Caco-2 (cell line): ENCODE measurements at regions not wholly inside any gene's neighbourhood (a gene's known extent, or its start where the extent isn't known, plus 50 kb on each side); places are given as distances from the start of the nearest gene placed in this dataset.

ENCODE experiments used
- BruUV-seq: library from RNA; stranded (reverse); fragments of 400-500 nt; replicated peaks from 2 replicates; lab custom pipeline; 2021; lab: Mats Ljungman, UMichigan
- CTCF ChIA-PET: fragments of 300-600 bp; sonication (Branson Sonifier 250); formaldehyde crosslinking; loops from one replicate; lab custom pipeline; 2022; ENCODE audit warnings: antibody characterized with exemption; lab: Charles Lee
- POLR2A ChIA-PET: fragments of 300-600 bp; sonication (Branson Sonifier 250); formaldehyde crosslinking; loops from one replicate; lab custom pipeline; 2022; ENCODE audit warnings: antibody characterized with exemption; lab: Charles Lee
- DNase-seq, 2 experiments: peaks; one replicate each; pipeline versions ENCODE4 v3.0.0 to v3.0.0-alpha.2; 2020 to 2022
- H3K27me3 ChIP-seq: replicated peaks from 2 replicates; pipeline ENCODE4 v1.6.0; 2011; ENCODE audit warnings: low read length; ENCODE audit not compliant: control insufficient read depth, insufficient read depth
- H3K36me3 ChIP-seq: 2 replicates; pipeline ENCODE4 v1.5.1; 2011; ENCODE audit warnings: low read length; ENCODE audit not compliant: control insufficient read depth, insufficient read depth
- H3K4me1 ChIP-seq: fragments of 250-450 bp; sonication (Bioruptor Pico); 2 replicates; pipeline ENCODE4 v1.5.1; 2020; ENCODE audit warnings: mild to moderate bottlenecking
- H3K4me3 ChIP-seq: 2 replicates; pipeline ENCODE4 v1.5.1; 2011; ENCODE audit warnings: low read depth, mild to moderate bottlenecking, control low read depth, low read length
- H3K9me3 ChIP-seq: fragments of 250-450 bp; sonication (Bioruptor Pico); 2 replicates; pipeline ENCODE4 v1.5.1; 2020; ENCODE audit warnings: mild to moderate bottlenecking, moderate library complexity
- H3K27ac Mint-ChIP-seq: one replicate; pipeline ENCODE4 v1.8.0; 2022; ENCODE audit warnings: mixed read lengths; ENCODE audit not compliant: unreplicated experiment
- H3K27me3 Mint-ChIP-seq: one replicate; pipeline ENCODE4 v1.8.0; 2022; ENCODE audit warnings: mixed read lengths; ENCODE audit not compliant: insufficient read depth, unreplicated experiment
- H3K36me3 Mint-ChIP-seq: one replicate; pipeline ENCODE4 v1.8.0; 2022; ENCODE audit warnings: mild to moderate bottlenecking, mixed read lengths; ENCODE audit not compliant: insufficient read depth, unreplicated experiment
- H3K4me1 Mint-ChIP-seq: one replicate; pipeline ENCODE4 v1.8.0; 2022; ENCODE audit warnings: low read depth, mixed read lengths; ENCODE audit not compliant: unreplicated experiment
- H3K4me3 Mint-ChIP-seq: one replicate; pipeline ENCODE4 v1.8.0; 2022; ENCODE audit warnings: mild to moderate bottlenecking, moderate library complexity, mixed read lengths; ENCODE audit not compliant: unreplicated experiment
- H3K9me3 Mint-ChIP-seq: one replicate; pipeline ENCODE4 v1.8.0; 2022; ENCODE audit warnings: mixed read lengths; ENCODE audit not compliant: unreplicated experiment
- intact Hi-C: fragments of 100-400 bp; cut with micrococcal nuclease; formaldehyde crosslinking; loops from one replicate; pipeline ENCODE4 v1.10.0; 2022; ENCODE audit not compliant: unreplicated experiment
- TF ChIP-seq, protein P1 (sequence below), 2 experiments: fragments of 200-600 bp in 1 of 2; IDR thresholded peaks; 1 replicate in 1 of 2; 2 replicates in 1 of 2; pipeline versions ENCODE4 v1.5.1 to v1.8.0; 2011 to 2022; ENCODE audit warnings: antibody characterized with exemption in 1 of 2, control low read depth in 1 of 2, inconsistent platforms in 1 of 2, low read depth in 1 of 2, low read length in 1 of 2, mild to moderate bottlenecking in 1 of 2, moderate library complexity in 1 of 2; ENCODE audit not compliant: insufficient read depth in 1 of 2, severe bottlenecking in 1 of 2, unreplicated experiment in 1 of 2

DNA sequence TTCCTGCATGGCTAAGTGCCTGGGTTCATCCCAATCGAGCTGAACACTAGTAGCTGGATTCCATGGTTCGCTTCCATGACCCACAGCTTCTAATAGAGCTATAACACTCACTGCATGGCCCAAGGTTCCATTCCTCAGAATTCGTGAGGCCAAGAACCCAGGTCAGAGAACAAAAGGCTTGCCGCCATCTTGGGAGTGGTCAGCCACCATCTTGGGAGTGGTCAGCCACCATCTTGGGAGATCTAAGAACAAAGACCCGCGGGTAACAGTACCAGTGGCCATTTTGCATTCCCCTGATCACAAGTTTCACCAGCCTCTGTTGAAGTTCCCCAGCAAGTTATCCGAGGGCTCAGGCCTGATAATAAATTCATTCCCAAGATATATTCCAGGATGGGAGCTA is 179.6 kb downstream of the LMBRD1 start:
- no peaks in the 10 kb centered on the region for H3K36me3 ChIP-seq
- no TSS peak for BruUV-seq
- Mint-ChIP-seq H3K27ac (no peak overlapping the region), H3K27me3 (no peaks in the 10 kb centered on the region), H3K4me1 (no peaks in the 10 kb centered on the region), H3K36me3 (no peaks in the 10 kb centered on the region), H3K4me3 (no peak overlapping the region), H3K9me3 (no peaks in the 10 kb centered on the region)
- H3K27me3 ChIP-seq, result no peaks in the 10 kb centered on the region
- ChIA-PET POLR2A (no interaction called here), CTCF (no interaction called here)
- no peak for DNase-seq
- TF ChIP-seq, protein P1, sequence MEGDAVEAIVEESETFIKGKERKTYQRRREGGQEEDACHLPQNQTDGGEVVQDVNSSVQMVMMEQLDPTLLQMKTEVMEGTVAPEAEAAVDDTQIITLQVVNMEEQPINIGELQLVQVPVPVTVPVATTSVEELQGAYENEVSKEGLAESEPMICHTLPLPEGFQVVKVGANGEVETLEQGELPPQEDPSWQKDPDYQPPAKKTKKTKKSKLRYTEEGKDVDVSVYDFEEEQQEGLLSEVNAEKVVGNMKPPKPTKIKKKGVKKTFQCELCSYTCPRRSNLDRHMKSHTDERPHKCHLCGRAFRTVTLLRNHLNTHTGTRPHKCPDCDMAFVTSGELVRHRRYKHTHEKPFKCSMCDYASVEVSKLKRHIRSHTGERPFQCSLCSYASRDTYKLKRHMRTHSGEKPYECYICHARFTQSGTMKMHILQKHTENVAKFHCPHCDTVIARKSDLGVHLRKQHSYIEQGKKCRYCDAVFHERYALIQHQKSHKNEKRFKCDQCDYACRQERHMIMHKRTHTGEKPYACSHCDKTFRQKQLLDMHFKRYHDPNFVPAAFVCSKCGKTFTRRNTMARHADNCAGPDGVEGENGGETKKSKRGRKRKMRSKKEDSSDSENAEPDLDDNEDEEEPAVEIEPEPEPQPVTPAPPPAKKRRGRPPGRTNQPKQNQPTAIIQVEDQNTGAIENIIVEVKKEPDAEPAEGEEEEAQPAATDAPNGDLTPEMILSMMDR (IDR thresholded peaks at IDR 0.05; ENCODE audit: insufficient read depth in 1 of 2, low read depth in 1 of 2, low read length in 1 of 2, severe bottlenecking in 1 of 2, unreplicated experiment in 1 of 2), result no peak
- H3K9me3 ChIP-seq, result no peaks in the 10 kb centered on the region
- H3K4me1 ChIP-seq, result no peaks in the 10 kb centered on the region
- no peak overlapping the region for H3K4me3 ChIP-seq
- intact Hi-C loops, result no loop called here

DNA sequence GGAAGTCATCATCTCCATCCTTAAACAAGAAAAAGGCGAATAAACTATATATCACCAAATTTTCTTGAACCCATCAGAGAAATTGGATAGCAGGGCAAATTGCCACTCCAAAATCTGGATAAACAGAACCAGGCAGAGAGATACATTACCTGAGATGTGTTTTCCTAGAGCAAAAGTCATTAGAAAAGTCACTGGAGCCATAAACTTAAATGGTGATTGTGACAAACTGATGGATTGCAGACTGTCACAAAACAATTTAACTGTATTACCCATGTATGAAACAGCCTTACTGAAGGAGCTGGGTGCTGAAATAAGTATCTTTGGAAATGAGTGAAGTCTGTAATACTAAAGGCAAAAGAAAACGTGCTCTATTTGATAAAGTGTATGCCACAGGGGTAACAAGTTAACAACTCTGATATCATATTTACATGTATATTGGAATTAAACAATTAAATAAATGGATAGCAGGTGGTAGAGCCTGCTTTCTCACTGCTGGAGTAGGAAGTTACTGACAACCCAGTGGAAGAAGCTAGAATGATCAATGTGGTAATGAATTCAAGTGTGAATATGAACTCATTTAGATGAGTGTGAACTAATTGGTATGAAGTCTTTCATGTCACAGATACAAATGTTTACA is 186.9 kb downstream of the LMBRD1 start:
- Mint-ChIP-seq H3K36me3 (no peaks in the 10 kb centered on the region), H3K4me3 (no peak overlapping the region), H3K9me3 (no peaks in the 10 kb centered on the region), H3K4me1 (no peaks in the 10 kb centered on the region), H3K27ac (no peak overlapping the region), H3K27me3 (no peaks in the 10 kb centered on the region)
- H3K4me3 ChIP-seq, result no peak overlapping the region
- no peaks in the 10 kb centered on the region for H3K9me3 ChIP-seq
- H3K36me3 ChIP-seq, result no peaks in the 10 kb centered on the region
- H3K27me3 ChIP-seq, result no peaks in the 10 kb centered on the region
- POLR2A ChIA-PET, result no interaction called here
- CTCF ChIA-PET, result no interaction called here
- no TSS peak for BruUV-seq
- no peaks in the 10 kb centered on the region for H3K4me1 ChIP-seq
- intact Hi-C loops, result no loop called here
- no peak for DNase-seq
- TF ChIP-seq, protein P1 (IDR thresholded peaks at IDR 0.05; ENCODE audit: insufficient read depth in 1 of 2, low read depth in 1 of 2, low read length in 1 of 2, severe bottlenecking in 1 of 2, unreplicated experiment in 1 of 2), result no peak

DNA sequence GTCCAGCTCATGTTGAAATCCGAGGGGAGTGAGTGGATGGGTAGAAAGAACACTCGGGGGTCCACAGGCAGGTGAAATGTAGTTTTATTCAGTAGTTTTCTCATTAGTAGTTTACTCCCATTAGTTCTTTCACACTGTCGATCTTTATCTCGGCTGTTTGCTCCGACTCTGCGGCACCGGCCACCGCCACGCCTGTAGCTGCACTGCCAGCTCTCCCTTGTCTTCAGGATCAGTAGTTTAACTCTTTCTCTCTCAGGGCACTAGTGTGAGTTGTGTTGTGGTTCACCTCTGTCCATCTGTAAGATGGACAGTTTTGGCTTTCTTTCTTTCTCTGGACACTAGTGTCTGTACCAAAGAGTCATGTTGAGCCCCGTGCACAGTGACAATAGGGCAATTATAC is 195.7 kb downstream of the LMBRD1 start:
- no peaks in the 10 kb centered on the region for H3K27me3 ChIP-seq
- Mint-ChIP-seq H3K4me3 (peak overlapping the region; percentile 42), H3K9me3 (no peaks in the 10 kb centered on the region), H3K4me1 (no peaks in the 10 kb centered on the region), H3K27me3 (peaks cover 3% of the 10 kb centered on the region), H3K27ac (no peak overlapping the region), H3K36me3 (no peaks in the 10 kb centered on the region)
- H3K9me3 ChIP-seq, result no peaks in the 10 kb centered on the region
- intact Hi-C loops, result no loop called here
- H3K36me3 ChIP-seq, result no peaks in the 10 kb centered on the region
- DNase-seq, result no peak
- ChIA-PET POLR2A (no interaction called here), CTCF (no interaction called here)
- no peak overlapping the region for H3K4me3 ChIP-seq
- BruUV-seq, result no TSS peak
- TF ChIP-seq, protein P1 (IDR thresholded peaks at IDR 0.05; ENCODE audit: insufficient read depth in 1 of 2, low read depth in 1 of 2, low read length in 1 of 2, severe bottlenecking in 1 of 2, unreplicated experiment in 1 of 2), result no peak
- no peaks in the 10 kb centered on the region for H3K4me1 ChIP-seq
